GM12872 (cell line): ENCODE measurements at regions not wholly inside any gene's neighbourhood (a gene's known extent, or its start where the extent isn't known, plus 50 kb on each side); places are given as distances from the start of the nearest gene placed in this dataset.

ENCODE experiments used
- TF ChIP-seq, protein P1 (sequence below): IDR thresholded peaks from 3 replicates; pipeline ENCODE4 v1.5.1; 2011; ENCODE audit warnings: low read depth, mild to moderate bottlenecking, low read length, moderate library complexity; ENCODE audit not compliant: insufficient read depth

DNA sequence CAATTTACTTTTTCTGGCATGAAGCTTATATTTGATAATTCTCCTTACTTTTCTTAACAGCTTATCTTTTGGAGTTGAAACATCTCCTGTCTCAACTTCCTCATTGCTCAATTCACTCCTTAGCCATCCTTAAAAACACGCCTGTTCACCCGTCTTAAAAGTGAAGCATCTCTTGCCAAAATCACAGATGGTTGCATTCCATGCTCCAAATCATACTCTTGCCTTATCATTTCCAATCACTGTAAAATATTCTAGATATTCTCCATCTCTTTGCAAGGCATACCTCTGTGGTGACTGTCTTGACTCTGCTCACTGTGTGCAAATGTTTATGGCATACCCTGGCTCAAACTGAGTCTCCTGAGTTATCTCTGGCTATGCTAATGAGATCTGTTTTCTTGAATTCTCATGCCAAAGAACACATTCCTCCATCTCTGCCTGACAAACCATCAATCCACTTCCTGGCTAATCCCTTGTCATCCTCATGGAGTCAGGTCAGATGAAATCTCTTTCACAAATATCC is 1393.3 kb downstream of the CDY2B start:
- TF ChIP-seq, protein P1, sequence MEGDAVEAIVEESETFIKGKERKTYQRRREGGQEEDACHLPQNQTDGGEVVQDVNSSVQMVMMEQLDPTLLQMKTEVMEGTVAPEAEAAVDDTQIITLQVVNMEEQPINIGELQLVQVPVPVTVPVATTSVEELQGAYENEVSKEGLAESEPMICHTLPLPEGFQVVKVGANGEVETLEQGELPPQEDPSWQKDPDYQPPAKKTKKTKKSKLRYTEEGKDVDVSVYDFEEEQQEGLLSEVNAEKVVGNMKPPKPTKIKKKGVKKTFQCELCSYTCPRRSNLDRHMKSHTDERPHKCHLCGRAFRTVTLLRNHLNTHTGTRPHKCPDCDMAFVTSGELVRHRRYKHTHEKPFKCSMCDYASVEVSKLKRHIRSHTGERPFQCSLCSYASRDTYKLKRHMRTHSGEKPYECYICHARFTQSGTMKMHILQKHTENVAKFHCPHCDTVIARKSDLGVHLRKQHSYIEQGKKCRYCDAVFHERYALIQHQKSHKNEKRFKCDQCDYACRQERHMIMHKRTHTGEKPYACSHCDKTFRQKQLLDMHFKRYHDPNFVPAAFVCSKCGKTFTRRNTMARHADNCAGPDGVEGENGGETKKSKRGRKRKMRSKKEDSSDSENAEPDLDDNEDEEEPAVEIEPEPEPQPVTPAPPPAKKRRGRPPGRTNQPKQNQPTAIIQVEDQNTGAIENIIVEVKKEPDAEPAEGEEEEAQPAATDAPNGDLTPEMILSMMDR = no peak

DNA sequence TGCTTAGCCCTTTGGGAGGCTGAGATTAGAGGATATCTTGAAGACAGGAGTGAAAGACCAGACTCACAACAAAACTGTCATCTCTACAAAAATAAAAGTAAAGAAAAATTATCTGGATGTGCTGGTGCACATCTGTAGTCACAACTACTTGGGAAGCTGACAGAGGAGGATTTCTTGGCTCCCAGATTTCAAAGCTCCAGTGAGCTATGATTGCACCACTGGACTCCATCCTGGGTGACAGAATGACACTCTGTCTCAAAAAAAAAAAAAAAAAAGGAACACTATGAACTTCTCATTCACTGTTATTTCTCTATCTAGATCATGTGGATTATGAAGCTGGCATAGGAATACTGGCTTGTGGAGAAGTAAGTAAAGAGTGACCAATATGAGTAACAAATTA is 1400.0 kb downstream of the CDY2B start:
- TF ChIP-seq, protein P1 = no peak

DNA sequence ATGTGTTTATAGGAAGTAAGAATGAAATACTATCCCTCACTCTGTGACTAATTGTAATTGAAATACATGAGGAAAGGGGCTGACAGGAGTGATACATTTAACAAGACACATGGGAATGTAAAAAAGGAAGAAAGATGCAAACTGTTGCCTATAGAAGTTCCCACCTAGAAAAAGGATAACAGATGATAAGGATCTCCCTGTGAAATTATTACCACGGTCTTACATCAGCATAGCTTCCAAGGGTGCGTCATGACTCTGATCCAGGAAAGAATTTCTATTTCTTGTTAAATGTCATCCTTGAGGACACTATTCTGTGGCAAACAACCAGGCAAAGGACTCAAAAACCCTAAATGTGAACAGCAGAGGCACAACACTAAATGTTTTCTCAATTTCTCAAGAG is 1406.0 kb downstream of the CDY2B start:
- TF ChIP-seq, protein P1 = no peak

DNA sequence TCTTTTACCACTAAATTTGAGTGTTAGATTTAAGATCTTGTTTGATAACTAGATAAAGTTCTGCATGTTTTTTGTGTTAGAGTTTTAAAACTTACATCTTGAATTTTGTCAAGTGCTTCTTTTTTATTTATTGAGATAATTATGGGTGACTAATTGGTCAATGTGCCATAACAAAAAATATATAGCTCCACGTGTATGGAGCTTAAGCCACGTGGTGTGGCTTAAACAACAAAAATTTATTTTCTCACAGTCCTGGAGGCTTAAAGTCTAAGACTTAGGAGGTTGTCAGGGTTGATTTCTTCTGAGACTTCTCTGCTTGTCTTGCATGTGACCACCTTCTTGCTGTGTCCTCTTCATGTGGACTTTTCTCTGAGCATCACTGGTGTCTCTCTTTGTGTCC is 1425.2 kb downstream of the CDY2B start:
- TF ChIP-seq, protein P1 = no peak

DNA sequence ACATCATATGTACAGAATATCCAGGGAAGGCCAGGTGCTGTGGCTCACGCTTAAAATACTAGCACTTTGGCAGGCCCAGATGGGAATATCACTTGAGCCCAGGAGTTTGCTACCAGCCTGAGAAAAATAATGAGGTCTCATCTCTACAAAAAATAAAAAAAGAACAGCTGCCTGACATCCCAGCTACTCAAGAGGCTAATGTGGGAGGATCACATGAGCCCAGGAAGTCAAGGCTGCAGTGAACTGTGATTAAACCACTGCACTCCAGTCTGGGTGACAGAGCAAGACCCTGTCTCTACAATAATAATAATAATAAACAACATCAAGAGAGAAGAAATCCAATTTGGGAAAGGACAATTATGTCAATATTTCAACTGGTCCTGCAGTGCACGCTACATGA is 1433.9 kb downstream of the CDY2B start:
- TF ChIP-seq, protein P1 = no peak
